Ascending aorta (tissue), 2 donors: ENCODE measurements at regions not wholly inside any gene's neighbourhood (a gene's known extent, or its start where the extent isn't known, plus 50 kb on each side); places are given as distances from the start of the nearest gene placed in this dataset.

Source experiments
- DNase-seq, 2 donors: peaks; one replicate each; pipeline ENCODE4 v3.0.0-alpha.2; 2019; ENCODE audit warnings: low spot score in 2 of 2
- H3K27ac ChIP-seq, 2 donors: fragments of 200-600 bp; sonication (generic); one replicate each; pipeline ENCODE4 v1.5.1; 2016 to 2017; ENCODE audit warnings: mild to moderate bottlenecking in 1 of 2
- H3K27me3 ChIP-seq: fragments of 200-600 bp; sonication (generic); one replicate; pipeline ENCODE4 v1.5.1; 2017
- H3K36me3 ChIP-seq, 2 donors: fragments of 200-600 bp; sonication (generic); one replicate each; pipeline ENCODE4 v1.5.1; 2016
- H3K4me1 ChIP-seq, 2 donors: fragments of 200-600 bp; sonication (generic); one replicate each; pipeline ENCODE4 v1.5.1; 2016 to 2017; ENCODE audit warnings: mild to moderate bottlenecking in 1 of 2
- H3K4me3 ChIP-seq, 2 donors: fragments of 200-600 bp; sonication (generic); one replicate each; pipeline ENCODE4 v1.5.1; 2016 to 2017; ENCODE audit warnings: mild to moderate bottlenecking in 1 of 2
- H3K9me3 ChIP-seq, 2 donors: fragments of 200-600 bp; sonication (generic); one replicate each; pipeline ENCODE4 v1.5.1; 2016
- CTCF ChIP-seq, 3 experiments: fragments of 200-600 bp in 2 of 3; fragments of 450-650 bp in 1 of 3; sonication (generic) in 2 of 3; IDR thresholded peaks; one replicate each; pipeline ENCODE4 v1.5.1; 2016 to 2019; ENCODE audit warnings: antibody characterized with exemption in 3 of 3, mild to moderate bottlenecking in 1 of 3, moderate library complexity in 1 of 3
- intact Hi-C: fragments of 100-400 bp; cut with DNase I; formaldehyde crosslinking; loops from one replicate; pipeline ENCODE4 v1.15.1; 2023

GRCh38 chr2:239531456-239532241 is 130.8 kb upstream of the HDAC4 start:
- DNase-seq = no peak
- Histone ChIP-seq H3K36me3 (no peaks in the 10 kb centered on the region), H3K4me1 (no peaks in the 10 kb centered on the region), H3K4me3 (no peak overlapping the region), H3K27me3 (no peaks in the 10 kb centered on the region), H3K27ac (no peak overlapping the region), H3K9me3 (peaks cover 0 to 3% of the 10 kb centered on the region in 2 donors)
- intact Hi-C loops = no loop called here
- no peak for TF ChIP-seq CTCF (IDR thresholded peaks at IDR 0.05)

GRCh38 chr2:239530749-239531316 is 130.0 kb upstream of the HDAC4 start:
- no peak for DNase-seq
- no peaks in the 10 kb centered on the region for H3K27me3 ChIP-seq
- H3K4me1 ChIP-seq = no peaks in the 10 kb centered on the region

GRCh38 chr2:239529313-239530015 is 128.6 kb upstream of the HDAC4 start:
- no peak for TF ChIP-seq CTCF (IDR thresholded peaks at IDR 0.05)
- H3K4me1 ChIP-seq = no peaks in the 10 kb centered on the region
- intact Hi-C loops = no loop called here
- no peaks in the 10 kb centered on the region for H3K36me3 ChIP-seq
- no peak overlapping the region for H3K4me3 ChIP-seq
- no peak overlapping the region for H3K27ac ChIP-seq
- H3K27me3 ChIP-seq = no peaks in the 10 kb centered on the region
- DNase-seq = no peak
- peaks cover 0 to 3% of the 10 kb centered on the region in 2 donors for H3K9me3 ChIP-seq

More at GRCh38 chr2:239530749-239531316, 130.0 kb upstream of the HDAC4 start:
- TF ChIP-seq CTCF (IDR thresholded peaks at IDR 0.05) = no peak
- Histone ChIP-seq H3K27ac (no peak overlapping the region), H3K9me3 (peaks cover 0 to 3% of the 10 kb centered on the region in 2 donors), H3K36me3 (no peaks in the 10 kb centered on the region), H3K4me3 (no peak overlapping the region)
- intact Hi-C loops = no loop called here

GRCh38 chr2:239528883-239529282 is 128.1 kb upstream of the HDAC4 start:
- Histone ChIP-seq H3K27ac (no peak overlapping the region), H3K27me3 (no peaks in the 10 kb centered on the region), H3K4me3 (no peak overlapping the region), H3K9me3 (peaks cover 0 to 3% of the 10 kb centered on the region in 2 donors), H3K36me3 (no peaks in the 10 kb centered on the region), H3K4me1 (no peaks in the 10 kb centered on the region)
- no peak for DNase-seq
- intact Hi-C loops = no loop called here
- no peak for TF ChIP-seq CTCF (IDR thresholded peaks at IDR 0.05)

- Histone ChIP-seq H3K27me3 (no peaks in the 10 kb centered on the region), H3K4me3 (no peak overlapping the region), H3K27ac (no peak overlapping the region), H3K4me1 (no peaks in the 10 kb centered on the region), H3K36me3 (no peaks in the 10 kb centered on the region), H3K9me3 (peaks cover 0 to 3% of the 10 kb centered on the region in 2 donors)
- DNase-seq = no peak
- no peak for TF ChIP-seq CTCF (IDR thresholded peaks at IDR 0.05)
- intact Hi-C loops = no loop called here
These were observed 127.3 kb upstream of the HDAC4 start for GRCh38 chr2:239528146-239528545.
